ENCODE measurements at regions not wholly inside any gene's neighbourhood (a gene's known extent, or its start where the extent isn't known, plus 50 kb on each side); places are given as distances from the start of the nearest gene placed in this dataset.

DNA sequence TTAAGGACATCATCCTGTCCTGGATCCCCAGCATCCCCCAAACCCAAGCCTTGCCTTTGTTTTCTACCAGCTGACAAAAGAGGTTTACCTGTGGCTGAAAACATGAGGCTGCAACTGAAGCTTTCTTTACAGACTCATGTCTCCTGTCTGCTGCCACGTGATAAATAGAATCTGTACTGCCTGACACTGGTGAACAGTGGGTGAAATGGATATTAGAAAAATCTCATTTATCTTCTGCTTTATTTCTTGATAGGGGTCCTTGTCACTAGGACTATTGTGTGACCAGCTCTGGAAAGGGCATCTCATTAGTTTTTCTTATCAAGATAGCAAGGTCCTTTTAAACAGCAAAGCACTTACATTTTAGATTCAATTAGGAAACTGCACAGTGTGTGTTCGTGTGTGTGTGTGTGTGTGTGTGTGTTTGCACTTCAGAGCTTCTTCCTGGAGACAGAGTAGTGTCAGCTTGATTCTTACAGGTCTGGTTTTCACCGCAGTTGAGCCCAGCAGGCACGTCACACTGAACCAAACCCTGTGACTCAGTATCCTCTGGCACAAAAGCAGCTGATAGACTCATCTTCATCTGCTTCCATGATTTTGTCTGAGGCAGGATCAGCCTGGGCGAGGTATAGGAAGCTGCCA, 373.5 kb upstream of the CELF2 start:
- TF ChIP-seq CTCF (IDR thresholded peaks at IDR 0.05) (no peak), POLR2A (IDR thresholded peaks at IDR 0.05) (no peak)
